ENCODE measurements at regions not wholly inside any gene's neighbourhood (a gene's known extent, or its start where the extent isn't known, plus 50 kb on each side); places are given as distances from the start of the nearest gene placed in this dataset.
"Not testable (repeated sequence)": the region's sequence is repeated elsewhere in the genome, so short reads cannot be mapped to it uniquely, and the experiment has no call there.

- DNase-seq = no peak
Observed at GRCh38 chr21:15638856-15639549, 90.8 kb upstream of the USP25 start.

GRCh38 chr21:15640113-15640512 lies 89.7 kb upstream of the USP25 start:
- DNase-seq = not testable (repeated sequence)

GRCh38 chr21:15644489-15644888 lies 85.3 kb upstream of the USP25 start:
- no peak for DNase-seq

GRCh38 chr21:15645830-15646229 lies 84.0 kb upstream of the USP25 start:
- no peak for DNase-seq

DNA sequence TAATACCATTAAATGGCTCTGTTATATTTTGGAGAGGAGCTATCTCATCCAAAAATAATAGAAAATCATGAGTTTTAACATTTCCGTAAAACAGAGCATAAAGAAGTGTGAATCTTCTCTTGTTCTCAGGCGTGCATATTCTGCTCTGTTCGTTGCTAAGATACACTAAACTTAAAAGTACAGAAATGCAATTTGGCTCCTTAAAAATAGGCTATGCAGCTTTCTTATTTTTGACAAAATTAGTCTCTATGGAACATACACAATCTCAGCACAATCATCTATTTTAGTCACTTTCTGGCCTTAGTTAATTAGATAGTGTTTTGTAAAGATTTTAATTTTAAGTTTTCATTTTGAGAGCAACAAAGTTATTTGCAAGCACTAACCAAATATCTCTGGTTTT lies 79.0 kb upstream of the USP25 start:
- DNase-seq = no peak

GRCh38 chr21:15651172-15651571 lies 78.6 kb upstream of the USP25 start:
- DNase-seq = no peak

DNA sequence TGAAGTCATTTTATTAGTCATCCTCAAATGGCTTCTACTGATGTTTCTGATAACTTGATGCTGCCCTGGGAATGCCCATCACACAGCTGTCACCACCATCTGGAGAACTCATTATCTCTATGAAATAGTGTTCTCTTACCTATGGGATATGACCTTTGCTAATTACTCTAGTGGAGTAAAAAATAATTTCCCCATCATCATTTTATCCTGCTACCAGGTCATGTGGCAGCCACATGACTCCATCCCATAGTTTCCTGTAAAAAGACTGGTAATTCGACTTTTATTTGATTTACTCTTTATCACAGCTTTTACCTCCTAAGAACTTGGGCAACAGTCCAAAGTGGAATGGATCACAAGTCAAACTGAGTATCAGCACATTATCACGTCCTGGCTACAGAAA lies 76.1 kb upstream of the USP25 start:
- no peak for DNase-seq

GRCh38 chr21:15654171-15654570 lies 75.6 kb upstream of the USP25 start:
- no peak for DNase-seq

- no peak for DNase-seq
Observed at GRCh38 chr21:15659753-15660422, 69.9 kb upstream of the USP25 start.

DNA sequence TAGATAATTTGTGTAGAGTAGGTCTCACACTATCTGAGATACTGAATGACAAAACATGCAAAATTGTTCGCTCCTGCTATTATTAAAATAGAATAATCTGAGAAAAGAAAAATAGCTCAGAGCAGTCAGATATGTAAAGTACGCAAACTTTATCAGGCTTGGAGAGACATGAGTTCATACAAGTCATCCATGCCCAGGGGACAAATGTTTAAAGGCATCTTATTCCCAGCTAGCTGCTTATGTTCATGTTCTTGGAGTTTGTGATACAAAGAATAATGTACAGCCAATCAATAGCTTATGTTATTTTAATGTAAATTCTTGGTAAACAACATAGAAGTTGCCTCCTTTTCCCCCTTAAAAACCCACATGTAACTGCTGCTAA lies 69.4 kb upstream of the USP25 start:
- no peak for DNase-seq

- no peak for DNase-seq
Observed at GRCh38 chr21:15667010-15667409, 62.8 kb upstream of the USP25 start.

GRCh38 chr21:15667819-15668218 lies 62.0 kb upstream of the USP25 start:
- DNase-seq = no peak

GRCh38 chr21:15669247-15669646 lies 60.5 kb upstream of the USP25 start:
- no peak for DNase-seq

- DNase-seq = no peak
Observed at GRCh38 chr21:15671188-15671587, 58.6 kb upstream of the USP25 start.

GRCh38 chr21:15672578-15672977 lies 57.2 kb upstream of the USP25 start:
- DNase-seq = not testable (repeated sequence)

DNA sequence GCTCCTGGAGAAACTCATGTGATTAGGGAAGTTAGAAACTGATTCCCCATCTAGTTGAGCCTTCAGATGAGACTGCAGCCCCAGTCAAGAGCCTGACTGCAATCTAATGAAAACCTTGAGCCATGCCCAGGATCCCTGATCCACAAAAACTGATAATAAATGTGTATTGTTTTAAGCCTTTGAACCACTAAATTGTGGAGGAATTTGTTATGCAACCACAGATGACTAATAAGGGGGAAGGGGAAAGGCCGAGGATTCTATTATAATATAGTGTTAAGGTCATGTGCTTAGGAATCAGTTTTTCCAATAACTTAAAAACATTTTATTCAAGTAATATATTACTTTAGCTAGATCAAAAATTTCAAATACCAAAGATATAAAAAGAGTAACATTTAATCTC lies 52.8 kb upstream of the USP25 start:
- no peak for DNase-seq

GRCh38 chr21:15679630-15680029 lies 50.2 kb upstream of the USP25 start:
- DNase-seq = no peak

Data from stimulated activated CD8-positive, alpha-beta memory T cell treated with anti-CD3 and anti-CD28 coated beads, Interleukin-4, amount 100 ng/mL, for 48 hours (primary cell).